ENCODE measurements at regions not wholly inside any gene's neighbourhood (a gene's known extent, or its start where the extent isn't known, plus 50 kb on each side); places are given as distances from the start of the nearest gene placed in this dataset.
"Not testable (repeated sequence)": the region's sequence is repeated elsewhere in the genome, so short reads cannot be mapped to it uniquely, and the experiment has no call there.

DNA sequence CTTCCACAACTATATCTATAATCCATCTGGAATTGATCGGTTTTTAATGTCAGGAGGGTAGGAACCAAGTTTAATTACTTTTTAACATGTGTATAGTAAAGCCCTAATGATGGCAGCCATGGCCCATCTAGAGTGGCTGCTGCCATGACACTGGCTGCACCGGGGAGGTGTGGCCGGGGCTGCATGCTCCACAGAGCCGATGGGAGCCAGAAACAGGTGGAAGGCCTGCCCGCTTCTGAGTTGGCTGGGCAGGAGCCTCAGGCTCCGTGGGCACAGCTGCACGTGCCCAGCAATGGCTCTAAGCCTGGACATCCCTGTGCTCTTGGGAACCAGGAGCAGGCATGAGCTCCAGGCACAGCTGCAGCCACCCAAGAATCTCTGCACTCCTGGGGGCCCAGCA lies 73.0 kb downstream of the GBP6 start:
- H3K9me3 Mint-ChIP-seq (ENCODE audit: unreplicated experiment): peaks cover 5% of the 10 kb centered on the region
- no peak overlapping the region for H3K4me3 Mint-ChIP-seq (ENCODE audit: unreplicated experiment)
- no peaks in the 10 kb centered on the region for H3K27me3 Mint-ChIP-seq (ENCODE audit: unreplicated experiment)
- no peak for DNase-seq (ENCODE audit: extremely low spot score, unreplicated experiment)
- no peaks in the 10 kb centered on the region for H3K36me3 Mint-ChIP-seq (ENCODE audit: unreplicated experiment)
- no peak overlapping the region for H3K27ac Mint-ChIP-seq (ENCODE audit: unreplicated experiment)
- no peaks in the 10 kb centered on the region for H3K4me1 Mint-ChIP-seq (ENCODE audit: unreplicated experiment)
- TF ChIP-seq, protein P1, sequence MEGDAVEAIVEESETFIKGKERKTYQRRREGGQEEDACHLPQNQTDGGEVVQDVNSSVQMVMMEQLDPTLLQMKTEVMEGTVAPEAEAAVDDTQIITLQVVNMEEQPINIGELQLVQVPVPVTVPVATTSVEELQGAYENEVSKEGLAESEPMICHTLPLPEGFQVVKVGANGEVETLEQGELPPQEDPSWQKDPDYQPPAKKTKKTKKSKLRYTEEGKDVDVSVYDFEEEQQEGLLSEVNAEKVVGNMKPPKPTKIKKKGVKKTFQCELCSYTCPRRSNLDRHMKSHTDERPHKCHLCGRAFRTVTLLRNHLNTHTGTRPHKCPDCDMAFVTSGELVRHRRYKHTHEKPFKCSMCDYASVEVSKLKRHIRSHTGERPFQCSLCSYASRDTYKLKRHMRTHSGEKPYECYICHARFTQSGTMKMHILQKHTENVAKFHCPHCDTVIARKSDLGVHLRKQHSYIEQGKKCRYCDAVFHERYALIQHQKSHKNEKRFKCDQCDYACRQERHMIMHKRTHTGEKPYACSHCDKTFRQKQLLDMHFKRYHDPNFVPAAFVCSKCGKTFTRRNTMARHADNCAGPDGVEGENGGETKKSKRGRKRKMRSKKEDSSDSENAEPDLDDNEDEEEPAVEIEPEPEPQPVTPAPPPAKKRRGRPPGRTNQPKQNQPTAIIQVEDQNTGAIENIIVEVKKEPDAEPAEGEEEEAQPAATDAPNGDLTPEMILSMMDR (IDR thresholded peaks at IDR 0.05): no peak

DNA sequence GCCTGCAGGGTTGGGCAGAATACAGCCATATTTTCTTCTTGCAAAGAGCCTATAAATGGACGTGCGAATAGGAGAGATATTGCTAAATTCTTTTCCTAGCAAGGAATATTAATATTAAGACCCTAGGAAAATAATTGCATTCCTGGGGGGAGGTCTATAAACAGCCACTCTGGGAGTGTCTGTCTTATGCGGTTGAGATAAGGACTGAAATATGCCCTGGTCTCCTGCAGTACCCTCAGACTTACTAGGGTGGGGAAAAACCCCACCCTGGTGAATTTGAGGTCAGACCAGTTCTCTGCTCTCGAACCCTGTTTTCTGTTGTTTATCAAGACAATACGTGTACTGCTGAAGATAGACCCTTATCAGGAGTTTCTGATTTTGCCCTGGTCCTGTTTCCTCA lies 74.4 kb downstream of the GBP6 start:
- H3K9me3 Mint-ChIP-seq (ENCODE audit: unreplicated experiment); H3K4me1 Mint-ChIP-seq (ENCODE audit: unreplicated experiment); H3K27me3 Mint-ChIP-seq (ENCODE audit: unreplicated experiment); H3K27ac Mint-ChIP-seq (ENCODE audit: unreplicated experiment); DNase-seq (ENCODE audit: extremely low spot score, unreplicated experiment); H3K36me3 Mint-ChIP-seq (ENCODE audit: unreplicated experiment); H3K4me3 Mint-ChIP-seq (ENCODE audit: unreplicated experiment): not testable (repeated sequence)

DNA sequence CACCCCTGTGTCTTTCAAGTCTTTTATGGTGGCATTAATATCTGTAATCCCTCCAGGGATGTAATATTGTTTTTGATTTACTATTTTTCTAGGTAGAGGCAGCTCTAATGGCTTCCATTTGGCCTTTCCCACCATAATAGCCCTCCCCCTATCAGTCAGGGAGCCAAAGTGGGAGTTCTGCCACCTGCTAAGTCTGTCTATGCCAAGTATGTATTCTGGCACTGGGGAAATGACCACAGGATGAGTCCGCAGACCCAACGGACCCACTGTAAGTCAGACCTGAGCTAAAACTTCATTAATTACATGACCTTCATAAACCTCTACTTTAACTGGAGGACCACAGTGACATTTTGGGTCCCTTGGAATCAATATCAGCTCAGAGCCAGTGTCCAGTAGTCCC lies 77.1 kb downstream of the GBP6 start:
- Mint-ChIP-seq H3K36me3 (ENCODE audit: unreplicated experiment) (no peaks in the 10 kb centered on the region), H3K4me1 (ENCODE audit: unreplicated experiment) (no peaks in the 10 kb centered on the region), H3K27me3 (ENCODE audit: unreplicated experiment) (peaks cover 6% of the 10 kb centered on the region), H3K27ac (ENCODE audit: unreplicated experiment) (no peak overlapping the region), H3K4me3 (ENCODE audit: unreplicated experiment) (no peak overlapping the region), H3K9me3 (ENCODE audit: unreplicated experiment) (peaks cover 5% of the 10 kb centered on the region)
- no peak for DNase-seq (ENCODE audit: extremely low spot score, unreplicated experiment)
- TF ChIP-seq, protein P1 (IDR thresholded peaks at IDR 0.05): no peak

DNA sequence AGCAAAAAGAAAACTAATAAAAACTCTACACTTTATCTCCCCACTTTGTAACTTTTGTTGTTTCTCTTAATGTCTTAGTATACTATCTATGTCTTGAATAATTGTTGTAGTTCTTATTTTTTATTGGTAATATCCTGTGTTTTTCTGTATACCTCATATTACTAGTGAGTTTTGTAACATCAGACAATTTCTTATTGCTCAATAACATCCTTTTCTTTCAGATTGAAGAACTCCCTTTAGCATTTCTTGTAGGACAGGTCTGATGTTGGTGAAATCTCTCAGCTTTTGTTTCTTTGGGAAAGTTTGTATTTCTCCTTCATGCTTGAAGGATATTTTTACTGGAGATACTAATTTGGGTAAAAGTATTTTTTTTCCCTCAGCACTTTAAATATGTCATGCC lies 79.8 kb upstream of the LRRC8B start:
- Mint-ChIP-seq H3K4me1 (ENCODE audit: unreplicated experiment) (no peaks in the 10 kb centered on the region), H3K27me3 (ENCODE audit: unreplicated experiment) (peaks cover 22% of the 10 kb centered on the region), H3K9me3 (ENCODE audit: unreplicated experiment) (peaks cover 5% of the 10 kb centered on the region), H3K36me3 (ENCODE audit: unreplicated experiment) (no peaks in the 10 kb centered on the region), H3K27ac (ENCODE audit: unreplicated experiment) (no peak overlapping the region), H3K4me3 (ENCODE audit: unreplicated experiment) (no peak overlapping the region)
- DNase-seq (ENCODE audit: extremely low spot score, unreplicated experiment): no peak
- TF ChIP-seq, protein P1 (IDR thresholded peaks at IDR 0.05): no peak

DNA sequence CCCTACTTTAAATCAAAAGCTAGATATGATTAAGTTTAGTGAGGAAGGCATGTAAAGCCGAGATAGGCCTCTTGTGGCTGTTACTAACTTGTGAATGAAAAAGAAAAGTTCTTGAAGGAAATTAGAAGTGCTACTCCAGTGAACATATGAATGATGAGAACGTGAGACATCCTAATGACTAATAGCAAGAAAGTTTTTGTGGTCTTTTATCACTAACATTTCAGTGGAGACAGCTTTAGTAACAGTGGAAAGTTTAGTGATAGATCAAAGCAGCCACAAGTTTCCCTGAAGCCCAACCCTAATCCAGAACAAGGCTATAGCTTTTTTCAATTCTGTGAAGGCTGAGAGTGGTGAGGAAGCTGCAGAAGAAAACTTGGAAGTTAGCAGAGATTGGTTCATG lies 73.6 kb upstream of the LRRC8B start:
- Mint-ChIP-seq H3K27me3 (ENCODE audit: unreplicated experiment) (peaks cover 32% of the 10 kb centered on the region), H3K4me1 (ENCODE audit: unreplicated experiment) (no peaks in the 10 kb centered on the region), H3K4me3 (ENCODE audit: unreplicated experiment) (no peak overlapping the region), H3K9me3 (ENCODE audit: unreplicated experiment) (no peaks in the 10 kb centered on the region), H3K27ac (ENCODE audit: unreplicated experiment) (no peak overlapping the region), H3K36me3 (ENCODE audit: unreplicated experiment) (no peaks in the 10 kb centered on the region)
- DNase-seq (ENCODE audit: extremely low spot score, unreplicated experiment): no peak
- TF ChIP-seq, protein P1 (IDR thresholded peaks at IDR 0.05): no peak
